ENCODE measurements at regions not wholly inside any gene's neighbourhood (a gene's known extent, or its start where the extent isn't known, plus 50 kb on each side); places are given as distances from the start of the nearest gene placed in this dataset.

- no peak for TF ChIP-seq CTCF (IDR thresholded peaks at IDR 0.05; ENCODE audit: low read depth, low read length)
- DNase-seq (ENCODE audit: low read depth in 1 of 2, low spot score in 1 of 2), result no peak
- Histone ChIP-seq H3K4me3 (no peak overlapping the region), H3K27me3 (peaks cover 10% of the 10 kb centered on the region), H3K4me1 (ENCODE audit: low read depth) (no peaks in the 10 kb centered on the region), H3K9me3 (ENCODE audit: low read depth) (no peaks in the 10 kb centered on the region), H3K36me3 (no peaks in the 10 kb centered on the region), H3K27ac (no peak overlapping the region)
Measured at GRCh38 chr2:56753182-56753581, 569.4 kb downstream of the CCDC85A start.

DNA sequence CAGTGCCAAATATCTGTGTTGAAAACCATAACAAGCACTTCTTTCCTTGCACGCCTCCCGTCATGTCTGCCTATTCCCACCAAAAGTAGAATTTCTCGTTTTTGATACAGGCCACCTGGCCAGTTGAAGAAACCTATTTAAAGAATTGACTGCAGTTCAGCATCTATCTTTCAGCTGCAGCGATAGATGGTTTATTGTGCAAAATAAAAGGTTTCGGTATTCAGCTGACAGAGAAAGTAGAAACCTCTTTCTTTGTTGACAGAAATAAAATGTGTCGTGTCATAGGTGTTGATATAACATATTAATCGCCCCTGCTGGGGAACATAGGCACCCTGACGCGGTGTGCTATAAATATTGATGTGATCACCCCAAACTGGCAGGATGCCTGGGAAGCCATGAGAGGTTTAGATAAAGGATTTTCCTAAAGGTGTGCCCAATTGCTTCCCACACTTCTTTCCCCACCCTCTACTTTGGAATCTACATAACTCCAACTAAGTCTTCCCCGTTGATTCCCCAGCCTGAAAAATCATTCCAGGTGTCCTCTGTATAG is 570.4 kb downstream of the CCDC85A start:
- Histone ChIP-seq H3K27me3 (peaks cover 10% of the 10 kb centered on the region), H3K4me3 (no peak overlapping the region), H3K4me1 (ENCODE audit: low read depth) (no peaks in the 10 kb centered on the region), H3K36me3 (no peaks in the 10 kb centered on the region), H3K27ac (no peak overlapping the region), H3K9me3 (ENCODE audit: low read depth) (no peaks in the 10 kb centered on the region)
- TF ChIP-seq CTCF (IDR thresholded peaks at IDR 0.05; ENCODE audit: low read depth, low read length), result no peak
- no peak for DNase-seq (ENCODE audit: low read depth in 1 of 2, low spot score in 1 of 2)

DNA sequence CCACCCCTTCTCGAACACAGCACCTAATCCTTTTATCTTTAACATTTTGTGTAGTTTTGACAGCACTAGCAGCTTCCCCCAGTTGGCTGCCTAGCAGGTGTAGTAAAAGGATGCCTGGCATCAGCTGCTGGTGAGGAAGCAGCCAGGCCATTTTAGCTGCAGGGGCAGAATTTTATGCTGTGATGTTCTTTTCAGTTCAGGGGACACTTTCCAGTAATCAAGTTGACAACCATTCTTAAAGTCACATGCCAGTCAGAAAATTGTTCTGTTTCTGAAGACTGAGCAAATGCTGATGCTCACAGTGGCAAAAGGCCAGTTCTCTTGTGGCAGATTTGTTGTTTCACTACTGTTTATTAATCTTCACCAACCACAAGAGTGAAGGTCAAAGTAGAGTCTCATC is 570.8 kb downstream of the CCDC85A start:
- TF ChIP-seq CTCF (IDR thresholded peaks at IDR 0.05; ENCODE audit: low read depth, low read length), result no peak
- H3K9me3 ChIP-seq (ENCODE audit: low read depth), result no peaks in the 10 kb centered on the region

DNA sequence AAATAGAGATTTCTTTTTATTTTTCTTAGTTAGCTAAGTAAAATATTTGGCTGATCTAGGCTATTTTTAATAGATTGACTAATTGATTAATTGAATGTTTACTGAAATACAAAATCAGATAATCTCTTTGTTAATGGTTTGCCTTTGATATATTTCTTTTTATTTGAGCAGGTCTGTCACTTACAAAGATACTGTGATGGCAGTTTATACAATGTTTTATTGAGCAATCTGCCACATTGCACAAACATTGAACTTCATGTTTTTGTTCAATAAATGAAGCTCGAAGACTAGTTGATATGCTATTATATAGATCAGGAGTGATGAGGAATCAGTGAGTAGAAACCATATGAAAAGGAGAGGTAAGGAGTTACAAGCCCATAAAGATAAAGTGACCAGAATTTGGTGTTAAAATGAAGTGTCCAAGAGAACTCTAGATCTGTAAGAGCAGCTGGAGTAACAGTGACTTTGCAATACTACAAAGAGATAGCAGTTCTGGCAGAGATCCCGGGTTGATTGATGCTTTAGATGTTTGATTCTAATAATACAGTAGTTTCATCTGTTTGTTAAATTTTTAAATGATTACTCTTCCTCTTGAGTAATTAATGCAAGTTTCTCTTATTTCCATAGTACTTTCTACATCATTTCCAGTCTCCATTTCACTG is 574.2 kb downstream of the CCDC85A start:
- Histone ChIP-seq H3K27ac (no peak overlapping the region), H3K27me3 (peaks cover 10% of the 10 kb centered on the region), H3K36me3 (no peaks in the 10 kb centered on the region), H3K4me1 (ENCODE audit: low read depth) (no peaks in the 10 kb centered on the region), H3K4me3 (no peak overlapping the region), H3K9me3 (ENCODE audit: low read depth) (no peaks in the 10 kb centered on the region)
- no peak for TF ChIP-seq CTCF (IDR thresholded peaks at IDR 0.05; ENCODE audit: low read depth, low read length)
- no peak for DNase-seq (ENCODE audit: low read depth in 1 of 2, low spot score in 1 of 2)

More for the DNA sequence above, 570.8 kb downstream of the CCDC85A start:
- Histone ChIP-seq H3K4me3 (no peak overlapping the region), H3K36me3 (no peaks in the 10 kb centered on the region), H3K27me3 (peaks cover 10% of the 10 kb centered on the region), H3K4me1 (ENCODE audit: low read depth) (no peaks in the 10 kb centered on the region), H3K27ac (no peak overlapping the region)
- DNase-seq (ENCODE audit: low read depth in 1 of 2, low spot score in 1 of 2), result no peak

DNA sequence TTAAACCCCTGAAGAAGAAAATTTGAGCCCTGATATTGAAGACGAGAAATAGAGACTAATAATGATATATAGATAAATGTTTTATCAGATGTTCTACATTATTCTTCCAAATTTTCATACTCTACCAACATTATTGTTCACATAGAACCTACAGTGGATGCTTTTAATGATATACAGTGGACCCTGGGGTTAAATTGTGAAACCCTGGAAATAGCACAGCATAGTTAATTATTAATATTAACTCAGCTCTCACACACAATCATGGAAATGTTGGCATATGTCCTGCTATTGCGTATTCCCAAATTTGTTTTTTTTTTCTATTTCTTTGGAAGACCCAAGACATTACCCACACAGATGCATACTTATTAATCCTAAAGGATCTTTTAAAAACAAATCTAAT is 579.9 kb downstream of the CCDC85A start:
- H3K27ac ChIP-seq, result no peak overlapping the region
- no peak overlapping the region for H3K4me3 ChIP-seq
- no peaks in the 10 kb centered on the region for H3K9me3 ChIP-seq (ENCODE audit: low read depth)
- no peak for TF ChIP-seq CTCF (IDR thresholded peaks at IDR 0.05; ENCODE audit: low read depth, low read length)
- H3K36me3 ChIP-seq, result no peaks in the 10 kb centered on the region
- H3K27me3 ChIP-seq, result no peaks in the 10 kb centered on the region
- DNase-seq (ENCODE audit: low read depth in 1 of 2, low spot score in 1 of 2), result no peak
- no peaks in the 10 kb centered on the region for H3K4me1 ChIP-seq (ENCODE audit: low read depth)

All from cardiac muscle cell (in vitro differentiated cells and primary cell).